ENCODE measurements at regions not wholly inside any gene's neighbourhood (a gene's known extent, or its start where the extent isn't known, plus 50 kb on each side); places are given as distances from the start of the nearest gene placed in this dataset.
"Not testable (repeated sequence)": the region's sequence is repeated elsewhere in the genome, so short reads cannot be mapped to it uniquely, and the experiment has no call there.

DNA sequence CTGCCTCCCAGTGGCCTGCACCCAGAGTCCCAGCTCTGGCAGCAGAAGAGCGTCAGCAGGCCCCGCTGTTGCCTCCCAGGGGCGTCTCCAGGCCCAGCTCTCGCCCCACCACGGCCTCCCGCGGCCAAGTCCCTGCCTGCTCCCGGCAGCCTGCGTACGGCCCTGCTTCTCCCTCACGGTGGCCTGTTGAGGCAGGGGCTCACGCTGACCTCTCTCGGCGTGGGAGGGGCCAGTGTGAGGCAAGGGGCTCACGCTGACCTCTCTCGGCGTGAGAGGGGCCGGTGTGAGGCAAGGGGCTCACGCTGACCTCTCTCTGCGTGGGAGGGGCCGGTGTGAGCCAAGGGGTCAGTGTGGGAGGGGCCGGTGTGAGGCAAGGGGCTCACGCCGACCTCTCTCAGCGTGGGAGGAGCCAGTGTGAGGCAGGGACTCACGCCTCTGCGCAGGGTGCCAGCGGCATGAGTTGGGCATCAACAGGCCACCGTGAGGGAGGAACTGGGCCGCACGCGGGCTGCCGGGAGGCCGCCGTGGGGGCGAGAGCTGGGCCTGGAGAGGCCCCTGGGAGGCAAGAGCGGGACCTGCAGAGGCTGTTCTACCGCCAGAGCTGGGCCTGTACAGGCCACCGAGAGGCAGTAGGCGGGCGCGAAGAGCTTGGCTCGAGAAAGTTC is 254.1 kb upstream of the NUPR2 start:
- not testable (repeated sequence) for H2BK120ac ChIP-seq (ENCODE audit: low read depth, low read length); H2AK5ac ChIP-seq (ENCODE audit: low read length); H3K4me1 ChIP-seq (ENCODE audit: control insufficient read depth, low read depth, low read length); H3K23ac ChIP-seq (ENCODE audit: low read length); H4K8ac ChIP-seq (ENCODE audit: low read depth, low read length); H3K27ac ChIP-seq (ENCODE audit: low read depth, low read length); H3K9ac ChIP-seq (ENCODE audit: low read length); H2BK15ac ChIP-seq (replicated peaks; ENCODE audit: low read depth); H3K4me3 ChIP-seq (ENCODE audit: low read length); H3K27me3 ChIP-seq (ENCODE audit: insufficient read depth, low read length, poor library complexity); H3K4me2 ChIP-seq (ENCODE audit: low read length); DNase-seq; H3K4ac ChIP-seq (ENCODE audit: low read depth, low read length); H3K18ac ChIP-seq (ENCODE audit: low read length); H2BK5ac ChIP-seq (ENCODE audit: low read length); H4K5ac ChIP-seq (ENCODE audit: low read length); H3K56ac ChIP-seq (ENCODE audit: low read length); H3K79me1 ChIP-seq (ENCODE audit: low read length); H3K36me3 ChIP-seq (ENCODE audit: control insufficient read depth, insufficient read depth, low read length); H3K79me2 ChIP-seq (ENCODE audit: control insufficient read depth, insufficient read depth, low read length)
- WGBS (ENCODE audit: extremely low coverage, insufficient coverage, low lambda C conversion rate) = no CpG with 5 or more reads among the region's 43 CpGs

DNA sequence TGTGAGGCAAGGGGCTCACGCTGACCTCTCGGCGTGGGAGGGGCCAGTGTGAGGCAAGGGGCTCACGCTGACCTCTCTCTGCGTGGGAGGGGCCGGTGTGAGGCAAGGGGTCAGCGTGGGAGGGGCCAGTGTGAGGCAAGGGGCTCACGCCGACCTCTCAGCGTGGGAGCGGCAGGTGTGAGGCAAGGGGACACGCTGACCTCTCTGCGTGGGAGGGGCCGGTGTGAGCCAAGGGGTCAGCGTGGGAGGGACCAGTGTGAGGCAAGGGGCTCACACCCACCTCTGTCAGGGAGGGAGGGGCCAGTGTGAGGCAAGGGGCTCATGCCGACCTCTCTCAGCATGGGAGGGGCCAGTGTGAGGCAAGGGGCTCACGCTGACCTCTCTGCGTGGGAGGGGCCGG is 251.7 kb upstream of the NUPR2 start:
- not testable (repeated sequence) for H2BK15ac ChIP-seq (replicated peaks; ENCODE audit: low read depth); H3K4me2 ChIP-seq (ENCODE audit: low read length); H2BK120ac ChIP-seq (ENCODE audit: low read depth, low read length); H2BK5ac ChIP-seq (ENCODE audit: low read length); H3K36me3 ChIP-seq (ENCODE audit: control insufficient read depth, insufficient read depth, low read length); H3K56ac ChIP-seq (ENCODE audit: low read length); H3K4me3 ChIP-seq (ENCODE audit: low read length); H3K23ac ChIP-seq (ENCODE audit: low read length); H3K4me1 ChIP-seq (ENCODE audit: control insufficient read depth, low read depth, low read length); H3K79me2 ChIP-seq (ENCODE audit: control insufficient read depth, insufficient read depth, low read length); H4K8ac ChIP-seq (ENCODE audit: low read depth, low read length); H3K9ac ChIP-seq (ENCODE audit: low read length); H3K4ac ChIP-seq (ENCODE audit: low read depth, low read length); H4K5ac ChIP-seq (ENCODE audit: low read length); H3K27me3 ChIP-seq (ENCODE audit: insufficient read depth, low read length, poor library complexity); H3K79me1 ChIP-seq (ENCODE audit: low read length); H3K18ac ChIP-seq (ENCODE audit: low read length); H3K27ac ChIP-seq (ENCODE audit: low read depth, low read length); H2AK5ac ChIP-seq (ENCODE audit: low read length); DNase-seq
- no CpG with 5 or more reads among the region's 19 CpGs for WGBS (ENCODE audit: extremely low coverage, insufficient coverage, low lambda C conversion rate)

DNA sequence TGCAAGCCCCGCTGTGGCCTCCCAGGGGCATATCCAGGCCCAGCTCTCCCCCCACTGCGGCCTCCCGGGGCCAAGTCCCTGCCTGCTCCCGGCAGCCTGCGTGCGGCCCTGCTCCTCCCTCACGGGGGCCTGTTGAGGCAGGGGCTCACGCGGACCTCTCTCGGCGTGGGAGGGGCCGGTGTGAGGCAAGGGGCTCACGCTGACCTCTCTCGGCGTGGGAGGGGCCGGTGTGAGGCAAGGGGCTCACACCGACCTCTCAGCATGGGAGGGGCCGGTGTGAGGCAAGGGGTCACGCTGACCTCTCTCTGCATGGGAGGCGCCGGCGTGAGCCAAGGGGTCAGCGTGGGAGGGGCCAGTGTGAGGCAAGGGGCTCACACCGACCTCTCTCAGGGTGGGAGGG is 251.2 kb upstream of the NUPR2 start:
- not testable (repeated sequence) for H3K79me2 ChIP-seq (ENCODE audit: control insufficient read depth, insufficient read depth, low read length); H4K5ac ChIP-seq (ENCODE audit: low read length); H3K18ac ChIP-seq (ENCODE audit: low read length); H2AK5ac ChIP-seq (ENCODE audit: low read length); H3K23ac ChIP-seq (ENCODE audit: low read length); H4K8ac ChIP-seq (ENCODE audit: low read depth, low read length); H3K4me1 ChIP-seq (ENCODE audit: control insufficient read depth, low read depth, low read length); H3K36me3 ChIP-seq (ENCODE audit: control insufficient read depth, insufficient read depth, low read length); H2BK5ac ChIP-seq (ENCODE audit: low read length); H3K9ac ChIP-seq (ENCODE audit: low read length); H3K4me3 ChIP-seq (ENCODE audit: low read length); H3K56ac ChIP-seq (ENCODE audit: low read length); H3K27ac ChIP-seq (ENCODE audit: low read depth, low read length); H3K4ac ChIP-seq (ENCODE audit: low read depth, low read length); H3K4me2 ChIP-seq (ENCODE audit: low read length); H3K27me3 ChIP-seq (ENCODE audit: insufficient read depth, low read length, poor library complexity); DNase-seq; H2BK15ac ChIP-seq (replicated peaks; ENCODE audit: low read depth); H2BK120ac ChIP-seq (ENCODE audit: low read depth, low read length); H3K79me1 ChIP-seq (ENCODE audit: low read length)
- WGBS (ENCODE audit: extremely low coverage, insufficient coverage, low lambda C conversion rate) = no CpG with 5 or more reads among the region's 24 CpGs

DNA sequence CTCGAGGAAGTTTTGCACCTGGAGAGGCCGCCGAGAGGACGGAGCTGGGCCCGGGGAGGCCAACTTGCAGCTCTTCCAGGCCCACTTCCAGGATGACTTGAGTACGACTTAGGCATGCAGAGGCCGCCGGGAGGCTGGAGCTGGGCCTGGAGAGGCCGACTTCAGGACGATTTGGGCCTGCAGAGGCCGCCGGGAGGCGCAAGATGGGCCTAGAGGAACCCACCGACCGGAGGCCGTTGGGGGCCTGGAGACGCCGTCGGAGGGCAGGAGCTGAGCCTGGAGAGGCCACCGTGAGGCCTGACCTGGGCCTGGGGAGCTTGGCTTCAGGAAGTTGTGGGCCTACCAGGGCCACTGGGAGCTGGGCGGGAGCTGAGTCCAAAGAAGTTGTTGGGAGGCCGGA is 250.5 kb upstream of the NUPR2 start:
- WGBS (ENCODE audit: extremely low coverage, insufficient coverage, low lambda C conversion rate) = no CpG with 5 or more reads among the region's 22 CpGs
- not testable (repeated sequence) for DNase-seq; H3K9ac ChIP-seq (ENCODE audit: low read length); H3K4me2 ChIP-seq (ENCODE audit: low read length); H3K27ac ChIP-seq (ENCODE audit: low read depth, low read length); H4K5ac ChIP-seq (ENCODE audit: low read length); H3K4me1 ChIP-seq (ENCODE audit: control insufficient read depth, low read depth, low read length); H4K8ac ChIP-seq (ENCODE audit: low read depth, low read length); H2BK120ac ChIP-seq (ENCODE audit: low read depth, low read length); H3K23ac ChIP-seq (ENCODE audit: low read length); H2BK5ac ChIP-seq (ENCODE audit: low read length); H3K27me3 ChIP-seq (ENCODE audit: insufficient read depth, low read length, poor library complexity); H3K18ac ChIP-seq (ENCODE audit: low read length); H3K79me2 ChIP-seq (ENCODE audit: control insufficient read depth, insufficient read depth, low read length); H3K4ac ChIP-seq (ENCODE audit: low read depth, low read length); H3K56ac ChIP-seq (ENCODE audit: low read length); H2BK15ac ChIP-seq (replicated peaks; ENCODE audit: low read depth); H3K36me3 ChIP-seq (ENCODE audit: control insufficient read depth, insufficient read depth, low read length); H3K79me1 ChIP-seq (ENCODE audit: low read length); H2AK5ac ChIP-seq (ENCODE audit: low read length); H3K4me3 ChIP-seq (ENCODE audit: low read length)

DNA sequence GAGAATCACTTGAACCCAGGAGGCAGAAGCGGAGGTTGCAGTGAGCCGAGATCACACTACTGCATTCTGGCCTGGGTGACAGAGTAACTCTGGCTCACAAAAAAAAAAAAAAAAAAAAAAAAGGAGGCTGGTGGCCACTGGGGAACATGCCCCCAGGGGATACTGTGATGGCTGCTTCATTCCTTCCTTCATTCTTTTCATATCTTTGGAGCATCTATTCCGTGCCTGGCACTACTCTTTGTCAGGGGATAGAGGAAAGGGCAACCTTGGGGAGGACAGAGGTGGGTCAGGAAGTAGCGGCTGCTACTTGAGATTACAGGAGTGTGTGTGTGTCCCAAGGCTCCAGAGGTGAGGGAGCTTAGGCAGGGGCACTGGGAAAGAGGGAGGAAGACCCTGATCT is 236.4 kb upstream of the NUPR2 start:
- not testable (repeated sequence) for H3K4me1 ChIP-seq (ENCODE audit: control insufficient read depth, low read depth, low read length); H3K4me3 ChIP-seq (ENCODE audit: low read length); H2BK120ac ChIP-seq (ENCODE audit: low read depth, low read length); H3K36me3 ChIP-seq (ENCODE audit: control insufficient read depth, insufficient read depth, low read length); H3K79me2 ChIP-seq (ENCODE audit: control insufficient read depth, insufficient read depth, low read length); H3K79me1 ChIP-seq (ENCODE audit: low read length); H3K4me2 ChIP-seq (ENCODE audit: low read length); H4K5ac ChIP-seq (ENCODE audit: low read length); H3K23ac ChIP-seq (ENCODE audit: low read length); H2BK15ac ChIP-seq (replicated peaks; ENCODE audit: low read depth); H3K56ac ChIP-seq (ENCODE audit: low read length); H3K4ac ChIP-seq (ENCODE audit: low read depth, low read length); H3K9ac ChIP-seq (ENCODE audit: low read length); H3K27ac ChIP-seq (ENCODE audit: low read depth, low read length); H3K27me3 ChIP-seq (ENCODE audit: insufficient read depth, low read length, poor library complexity); DNase-seq; H2BK5ac ChIP-seq (ENCODE audit: low read length); H4K8ac ChIP-seq (ENCODE audit: low read depth, low read length); H2AK5ac ChIP-seq (ENCODE audit: low read length); H3K18ac ChIP-seq (ENCODE audit: low read length)
- WGBS (ENCODE audit: extremely low coverage, insufficient coverage, low lambda C conversion rate) = no CpG with 5 or more reads among the region's 4 CpGs

DNA sequence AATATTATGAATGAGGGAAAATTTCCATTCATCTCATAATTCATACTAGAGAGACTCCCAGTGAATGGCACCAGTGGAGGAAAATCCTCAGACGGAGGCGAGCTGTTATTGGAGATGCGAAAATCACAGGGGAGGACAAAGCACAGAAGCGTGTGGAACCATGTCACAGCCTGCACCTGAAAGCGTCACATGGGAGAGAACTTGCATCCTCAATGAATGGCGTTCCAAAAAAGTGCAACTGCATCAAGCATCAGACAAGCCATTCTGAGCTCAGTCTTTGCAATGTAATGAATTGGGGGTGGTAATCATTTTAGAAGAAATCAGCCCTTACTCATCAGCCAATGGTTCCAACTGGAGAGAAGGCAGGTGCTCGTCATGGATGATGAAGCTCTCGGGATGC is 235.0 kb upstream of the NUPR2 start:
- H4K5ac ChIP-seq (ENCODE audit: low read length); H3K4me2 ChIP-seq (ENCODE audit: low read length); H3K79me1 ChIP-seq (ENCODE audit: low read length); H3K36me3 ChIP-seq (ENCODE audit: control insufficient read depth, insufficient read depth, low read length); H2BK120ac ChIP-seq (ENCODE audit: low read depth, low read length); H2AK5ac ChIP-seq (ENCODE audit: low read length); H3K9ac ChIP-seq (ENCODE audit: low read length); H4K8ac ChIP-seq (ENCODE audit: low read depth, low read length); H3K56ac ChIP-seq (ENCODE audit: low read length); H3K18ac ChIP-seq (ENCODE audit: low read length); DNase-seq; H3K4me3 ChIP-seq (ENCODE audit: low read length); H3K4me1 ChIP-seq (ENCODE audit: control insufficient read depth, low read depth, low read length); H3K27ac ChIP-seq (ENCODE audit: low read depth, low read length); H2BK15ac ChIP-seq (replicated peaks; ENCODE audit: low read depth); H3K79me2 ChIP-seq (ENCODE audit: control insufficient read depth, insufficient read depth, low read length); H2BK5ac ChIP-seq (ENCODE audit: low read length); H3K4ac ChIP-seq (ENCODE audit: low read depth, low read length); H3K27me3 ChIP-seq (ENCODE audit: insufficient read depth, low read length, poor library complexity); H3K23ac ChIP-seq (ENCODE audit: low read length): not testable (repeated sequence)
- WGBS (ENCODE audit: extremely low coverage, insufficient coverage, low lambda C conversion rate) = no CpG with 5 or more reads among the region's 8 CpGs

Data from mesendoderm (in vitro differentiated cells).